Peyer's patch (tissue), 4 donors: ENCODE measurements at regions not wholly inside any gene's neighbourhood (a gene's known extent, or its start where the extent isn't known, plus 50 kb on each side); places are given as distances from the start of the nearest gene placed in this dataset.

ENCODE experiments used
- DNase-seq, 3 donors: peaks; one replicate each; pipeline ENCODE4 v3.0.0-alpha.2; 2017 to 2019
- H3K27ac ChIP-seq, 4 donors: fragments of 200-600 bp; sonication (generic); one replicate each; pipeline ENCODE4 v1.5.1; 2016 to 2019
- H3K27me3 ChIP-seq, 2 donors: fragments of 200-600 bp; sonication (generic); one replicate each; pipeline ENCODE4 v1.5.1; 2019
- H3K36me3 ChIP-seq, 3 donors: fragments of 200-600 bp; sonication (generic); one replicate each; pipeline ENCODE4 v1.5.1; 2016 to 2019
- H3K4me1 ChIP-seq, 4 donors: fragments of 200-600 bp; sonication (generic); one replicate each; pipeline ENCODE4 v1.5.1; 2016 to 2019
- H3K4me3 ChIP-seq, 4 donors: fragments of 200-600 bp; sonication (generic); 1 replicate in 3 of 4; 2 replicates in 1 of 4; pipeline ENCODE4 v1.5.1; 2016 to 2019; ENCODE audit warnings: mild to moderate bottlenecking in 1 of 4
- H3K9me3 ChIP-seq, 4 donors: fragments of 200-600 bp; sonication (generic); one replicate each; pipeline ENCODE4 v1.5.1; 2016 to 2019; ENCODE audit warnings: mild to moderate bottlenecking in 1 of 4
- POLR2A ChIP-seq, 2 donors: fragments of 450-650 bp; IDR thresholded peaks; one replicate each; pipeline ENCODE4 v1.5.1; 2017; ENCODE audit warnings: antibody characterized with exemption in 2 of 2, mild to moderate bottlenecking in 2 of 2, moderate library complexity in 2 of 2
- TF ChIP-seq, protein P1 (sequence below), 6 experiments: fragments of 450-650 bp in 4 of 6; fragments of 200-600 bp in 2 of 6; sonication (generic) in 1 of 6; IDR thresholded peaks; one replicate each; pipeline ENCODE4 v1.5.1; 2017 to 2019; ENCODE audit warnings: antibody characterized with exemption in 6 of 6, mild to moderate bottlenecking in 3 of 6, moderate library complexity in 1 of 6

GRCh38 chr9:134214386-134214765 lies 50.0 kb upstream of the RNU6ATAC start:
- H3K4me1 ChIP-seq: peaks cover 0 to 13% (median 0%) of the 10 kb centered on the region in 4 donors
- H3K36me3 ChIP-seq: no peaks in the 10 kb centered on the region
- H3K27me3 ChIP-seq: no peaks in the 10 kb centered on the region
- no peak overlapping the region for H3K4me3 ChIP-seq
- H3K9me3 ChIP-seq: no peaks in the 10 kb centered on the region
- TF ChIP-seq, protein P1, sequence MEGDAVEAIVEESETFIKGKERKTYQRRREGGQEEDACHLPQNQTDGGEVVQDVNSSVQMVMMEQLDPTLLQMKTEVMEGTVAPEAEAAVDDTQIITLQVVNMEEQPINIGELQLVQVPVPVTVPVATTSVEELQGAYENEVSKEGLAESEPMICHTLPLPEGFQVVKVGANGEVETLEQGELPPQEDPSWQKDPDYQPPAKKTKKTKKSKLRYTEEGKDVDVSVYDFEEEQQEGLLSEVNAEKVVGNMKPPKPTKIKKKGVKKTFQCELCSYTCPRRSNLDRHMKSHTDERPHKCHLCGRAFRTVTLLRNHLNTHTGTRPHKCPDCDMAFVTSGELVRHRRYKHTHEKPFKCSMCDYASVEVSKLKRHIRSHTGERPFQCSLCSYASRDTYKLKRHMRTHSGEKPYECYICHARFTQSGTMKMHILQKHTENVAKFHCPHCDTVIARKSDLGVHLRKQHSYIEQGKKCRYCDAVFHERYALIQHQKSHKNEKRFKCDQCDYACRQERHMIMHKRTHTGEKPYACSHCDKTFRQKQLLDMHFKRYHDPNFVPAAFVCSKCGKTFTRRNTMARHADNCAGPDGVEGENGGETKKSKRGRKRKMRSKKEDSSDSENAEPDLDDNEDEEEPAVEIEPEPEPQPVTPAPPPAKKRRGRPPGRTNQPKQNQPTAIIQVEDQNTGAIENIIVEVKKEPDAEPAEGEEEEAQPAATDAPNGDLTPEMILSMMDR (IDR thresholded peaks at IDR 0.05): no peak
- TF ChIP-seq POLR2A (IDR thresholded peaks at IDR 0.05): no peak
- H3K27ac ChIP-seq: peak overlapping the region; percentile 55 to 86 (median 72)
- no peak for DNase-seq

DNA sequence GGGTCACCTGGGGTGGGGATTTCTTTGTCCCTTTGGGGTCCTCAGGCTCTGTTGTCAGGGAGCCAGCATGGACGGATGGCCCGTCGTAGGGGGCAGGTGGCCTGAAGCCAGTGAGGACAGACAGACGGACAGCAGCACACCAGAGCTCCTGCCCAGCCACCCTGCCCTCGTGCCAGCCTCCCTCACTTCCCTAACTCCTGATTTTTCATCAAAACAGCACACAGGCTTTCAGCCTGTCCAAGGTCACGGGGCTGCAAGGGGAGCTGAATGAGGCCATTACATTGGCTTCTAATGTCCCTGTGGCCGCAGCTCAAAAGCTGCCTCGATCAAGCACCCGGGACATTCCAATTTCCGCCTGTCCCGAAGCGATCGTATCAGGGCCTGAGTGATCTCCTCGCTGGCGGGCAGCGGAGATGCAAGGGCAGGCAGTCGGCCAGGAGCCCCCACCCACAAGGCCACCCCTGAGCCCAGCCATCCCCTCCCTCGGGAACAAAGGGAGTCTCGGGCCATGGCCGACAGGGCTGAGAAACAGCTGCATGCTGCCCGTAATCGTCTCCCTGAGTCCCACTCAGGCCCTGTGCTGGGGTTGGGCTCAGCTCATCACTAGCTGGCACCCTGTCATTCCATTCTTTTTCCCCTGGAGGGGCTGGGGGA lies 50.5 kb upstream of the RNU6ATAC start:
- peaks cover 0 to 13% (median 0%) of the 10 kb centered on the region in 4 donors for H3K4me1 ChIP-seq
- no peak overlapping the region for H3K4me3 ChIP-seq
- H3K36me3 ChIP-seq: no peaks in the 10 kb centered on the region
- no peaks in the 10 kb centered on the region for H3K9me3 ChIP-seq
- H3K27me3 ChIP-seq: no peaks in the 10 kb centered on the region
- H3K27ac ChIP-seq: peak overlapping the region; percentile 55 to 86 (median 72)
- TF ChIP-seq POLR2A (IDR thresholded peaks at IDR 0.05): no peak
- TF ChIP-seq, protein P1 (IDR thresholded peaks at IDR 0.05): no peak
- no peak for DNase-seq

DNA sequence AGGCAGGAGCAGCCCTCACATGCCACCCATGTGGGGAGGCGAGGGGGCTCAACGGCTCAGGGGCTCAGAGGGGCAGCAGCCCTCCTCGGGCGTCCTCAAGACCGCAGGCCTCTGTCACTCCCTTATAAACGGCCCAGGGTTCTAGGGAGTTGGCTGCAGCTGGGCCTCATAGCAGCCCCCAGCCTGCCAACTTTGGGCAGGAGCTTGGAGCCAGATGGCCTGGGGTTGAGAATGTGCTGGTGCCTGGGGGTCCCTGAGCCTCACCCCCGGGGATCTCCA lies 51.0 kb upstream of the RNU6ATAC start:
- no peak overlapping the region for H3K4me3 ChIP-seq
- H3K36me3 ChIP-seq: no peaks in the 10 kb centered on the region
- no peaks in the 10 kb centered on the region for H3K9me3 ChIP-seq
- TF ChIP-seq POLR2A (IDR thresholded peaks at IDR 0.05): no peak
- TF ChIP-seq, protein P1 (IDR thresholded peaks at IDR 0.05): no peak
- no peak for DNase-seq
- peaks cover 0 to 13% (median 0%) of the 10 kb centered on the region in 4 donors for H3K4me1 ChIP-seq
- H3K27me3 ChIP-seq: no peaks in the 10 kb centered on the region
- peak overlapping the region; percentile 55 to 86 (median 72) for H3K27ac ChIP-seq

GRCh38 chr9:134215699-134216448 lies 51.5 kb upstream of the RNU6ATAC start:
- TF ChIP-seq, protein P1 (IDR thresholded peaks at IDR 0.05): no peak
- TF ChIP-seq POLR2A (IDR thresholded peaks at IDR 0.05): no peak
- no peaks in the 10 kb centered on the region for H3K27me3 ChIP-seq

GRCh38 chr9:134216449-134216951 lies 52.1 kb upstream of the RNU6ATAC start:
- peak overlapping the region; percentile 25 to 86 (median 72) for H3K27ac ChIP-seq

More at GRCh38 chr9:134215699-134216448, 51.5 kb upstream of the RNU6ATAC start:
- Histone ChIP-seq H3K9me3 (no peaks in the 10 kb centered on the region), H3K36me3 (no peaks in the 10 kb centered on the region), H3K27ac (peak overlapping the region; percentile 55 to 86 (median 72)), H3K4me3 (no peak overlapping the region), H3K4me1 (peaks cover 0 to 13% (median 0%) of the 10 kb centered on the region in 4 donors)
- no peak for DNase-seq

More at GRCh38 chr9:134216449-134216951, 52.1 kb upstream of the RNU6ATAC start:
- no peak for TF ChIP-seq POLR2A (IDR thresholded peaks at IDR 0.05)
- TF ChIP-seq, protein P1 (IDR thresholded peaks at IDR 0.05): no peak
- no peak for DNase-seq
- no peak overlapping the region for H3K4me3 ChIP-seq
- H3K36me3 ChIP-seq: no peaks in the 10 kb centered on the region
- peaks cover 0 to 13% (median 0%) of the 10 kb centered on the region in 4 donors for H3K4me1 ChIP-seq
- no peaks in the 10 kb centered on the region for H3K27me3 ChIP-seq
- no peaks in the 10 kb centered on the region for H3K9me3 ChIP-seq
